H1 (cell line): ENCODE measurements at regions not wholly inside any gene's neighbourhood (a gene's known extent, or its start where the extent isn't known, plus 50 kb on each side); places are given as distances from the start of the nearest gene placed in this dataset.

Source experiments
- CTCF ChIA-PET: fragments of 300-600 bp; sonication (Branson Sonifier 250); formaldehyde crosslinking; loops from one replicate; lab custom pipeline; 2021; ENCODE audit not compliant: partially characterized antibody; lab: Charles Lee
- POLR2A ChIA-PET: fragments of 300-600 bp; sonication (Branson Sonifier 250); formaldehyde crosslinking; loops from one replicate; lab custom pipeline; 2021; ENCODE audit warnings: inconsistent platforms; ENCODE audit not compliant: partially characterized antibody; lab: Charles Lee
- DNase-seq, 2 experiments: peaks; one replicate each; pipeline versions ENCODE4 v3.0.0 to v3.0.0-alpha.2; 2010 to 2022; ENCODE audit warnings: low spot score in 2 of 2, low read depth in 1 of 2, mixed read lengths in 1 of 2
- FAIRE-seq: peaks from 2 replicates; lab custom pipeline; 2011; peaks lifted over from hg19 to GRCh38; lab: Jason Lieb, UNC
- H2AFZ ChIP-seq: 2 replicates; pipeline ENCODE4 v1.8.1; 2012; ENCODE audit warnings: low read length, inconsistent platforms
- H2AK5ac ChIP-seq: 2 replicates; pipeline ENCODE4 v1.6.1; 2013; ENCODE audit warnings: low read depth, low read length
- H2BK120ac ChIP-seq: replicated peaks from 2 replicates; pipeline ENCODE3; 2013; ENCODE audit warnings: low read depth, low read length, inconsistent platforms
- H2BK12ac ChIP-seq: 2 replicates; pipeline ENCODE4 v1.6.1; 2013; ENCODE audit warnings: low read depth, low read length
- H2BK15ac ChIP-seq: 2 replicates; pipeline ENCODE4 v1.6.1; 2013; ENCODE audit warnings: low read length
- H2BK20ac ChIP-seq: 2 replicates; pipeline ENCODE4 v1.6.1; 2013; ENCODE audit warnings: low read length
- H2BK5ac ChIP-seq: 2 replicates; pipeline ENCODE4 v1.6.1; 2013; ENCODE audit warnings: low read depth, low read length
- H3K14ac ChIP-seq: 2 replicates; pipeline ENCODE4 v1.6.1; 2013; ENCODE audit warnings: inconsistent platforms; ENCODE audit not compliant: insufficient read length
- H3K18ac ChIP-seq: 2 replicates; pipeline ENCODE4 v1.6.1; 2013; ENCODE audit warnings: low read length; ENCODE audit errors: extremely low read depth
- H3K23ac ChIP-seq: 2 replicates; pipeline ENCODE4 v1.6.1; 2013; ENCODE audit warnings: inconsistent platforms; ENCODE audit not compliant: insufficient read length
- H3K23me2 ChIP-seq: 2 replicates; pipeline ENCODE4 v1.6.1; 2013; ENCODE audit warnings: low read depth, low read length
- H3K27ac ChIP-seq: 2 replicates; pipeline ENCODE4 v1.6.1; 2011; ENCODE audit warnings: low read depth, low read length, inconsistent platforms
- H3K27me3 ChIP-seq, 4 experiments: replicated peaks in 1 of 4; 1 replicate in 1 of 4; 2 replicates in 3 of 4; pipeline versions ENCODE4 v1.6.1 to v1.8.1; 2011 to 2013; ENCODE audit warnings: low read length in 3 of 4, mild to moderate bottlenecking in 3 of 4, inconsistent platforms in 2 of 4, mixed read lengths in 2 of 4, moderate library complexity in 1 of 4; ENCODE audit not compliant: control insufficient read depth in 3 of 4, insufficient read depth in 3 of 4; ENCODE audit errors: extremely low read depth in 1 of 4
- H3K36me3 ChIP-seq, 4 experiments: 2 replicates each; pipeline versions ENCODE4 v1.6.1 to v1.8.1; 2011 to 2013; ENCODE audit warnings: mild to moderate bottlenecking in 4 of 4, low read length in 3 of 4, moderate library complexity in 2 of 4, control low read depth in 1 of 4, inconsistent platforms in 1 of 4; ENCODE audit not compliant: insufficient read depth in 4 of 4, control insufficient read depth in 2 of 4
- H3K4ac ChIP-seq: replicated peaks from 2 replicates; pipeline ENCODE3; 2013; ENCODE audit warnings: low read length, low read depth, mixed read lengths, inconsistent platforms; ENCODE audit not compliant: insufficient read length
- H3K4me1 ChIP-seq, 4 experiments: replicated peaks in 1 of 4; 1 replicate in 1 of 4; 2 replicates in 3 of 4; pipeline versions ENCODE4 v1.6.1 to v1.8.1; 2011 to 2013; ENCODE audit warnings: low read length in 3 of 4, inconsistent platforms in 2 of 4, mixed read lengths in 1 of 4; ENCODE audit not compliant: insufficient read depth in 4 of 4, control insufficient read depth in 3 of 4
- H3K4me2 ChIP-seq, 2 experiments: 2 replicates each; pipeline versions ENCODE4 v1.6.1 to v1.8.1; 2011 to 2013; ENCODE audit warnings: low read depth in 2 of 2, low read length in 2 of 2, control low read depth in 1 of 2, inconsistent platforms in 1 of 2, mild to moderate bottlenecking in 1 of 2; ENCODE audit not compliant: insufficient read depth in 1 of 2
- H3K4me3 ChIP-seq, 4 experiments: fragments of 200-600, 300-600 bp in 1 of 4; sonication (generic), shearing (Covaris generic), sonication (Bioruptor Twin) in 1 of 4; 2 replicates each; pipeline versions ENCODE4 v1.5.1 to v1.8.1; 2011 to 2016; ENCODE audit warnings: low read length in 4 of 4, low read depth in 3 of 4, control low read depth in 2 of 4, inconsistent platforms in 2 of 4, mild to moderate bottlenecking in 2 of 4, mixed read lengths in 1 of 4, moderate library complexity in 1 of 4; ENCODE audit not compliant: insufficient read depth in 2 of 4; ENCODE audit errors: extremely low read depth in 1 of 4
- H3K56ac ChIP-seq: replicated peaks from 2 replicates; pipeline ENCODE3; 2013; ENCODE audit warnings: low read depth, mild to moderate bottlenecking, mixed read lengths, low read length, inconsistent platforms; ENCODE audit not compliant: insufficient read length
- H3K79me1 ChIP-seq: 2 replicates; pipeline ENCODE4 v1.6.1; 2013; ENCODE audit warnings: low read depth, low read length, control low read depth
- H3K79me2 ChIP-seq, 2 experiments: 2 replicates each; pipeline versions ENCODE4 v1.6.1 to v1.8.1; 2012 to 2013; ENCODE audit warnings: low read length in 2 of 2, mild to moderate bottlenecking in 2 of 2, inconsistent platforms in 1 of 2; ENCODE audit not compliant: insufficient read depth in 2 of 2, control insufficient read depth in 1 of 2
- H3K9ac ChIP-seq, 4 experiments: replicated peaks in 1 of 4; 1 replicate in 1 of 4; 2 replicates in 3 of 4; pipeline versions ENCODE4 v1.6.1 to v1.8.1; 2011 to 2013; ENCODE audit warnings: low read depth in 3 of 4, low read length in 3 of 4, control low read depth in 2 of 4, mild to moderate bottlenecking in 2 of 4, moderate library complexity in 2 of 4, inconsistent platforms in 1 of 4; ENCODE audit errors: extremely low read depth in 1 of 4
- H3K9me3 ChIP-seq, 2 experiments: 2 replicates each; pipeline versions ENCODE4 v1.6.1 to v1.8.1; 2012 to 2013; ENCODE audit warnings: mild to moderate bottlenecking in 2 of 2, moderate library complexity in 2 of 2, control low read depth in 1 of 2, inconsistent platforms in 1 of 2, low read depth in 1 of 2, low read length in 1 of 2, mixed read lengths in 1 of 2; ENCODE audit not compliant: insufficient read depth in 2 of 2
- H4K20me1 ChIP-seq, 2 experiments: replicated peaks in 1 of 2; 2 replicates each; pipeline versions ENCODE3 to v1.8.1; 2011 to 2013; ENCODE audit warnings: inconsistent platforms in 2 of 2, low read length in 2 of 2, mild to moderate bottlenecking in 1 of 2; ENCODE audit not compliant: insufficient read depth in 2 of 2, control insufficient read depth in 1 of 2
- H4K5ac ChIP-seq: 2 replicates; pipeline ENCODE4 v1.6.1; 2013; ENCODE audit warnings: low read length, low read depth, mixed read lengths, inconsistent platforms; ENCODE audit not compliant: insufficient read length
- H4K8ac ChIP-seq: 2 replicates; pipeline ENCODE4 v1.8.0; 2013; ENCODE audit warnings: mild to moderate bottlenecking, moderate library complexity, low read length, inconsistent platforms; ENCODE audit not compliant: insufficient read depth; ENCODE audit errors: extremely low read depth
- H4K91ac ChIP-seq: replicated peaks from 2 replicates; pipeline ENCODE3; 2013; ENCODE audit warnings: low read length, mixed read lengths, inconsistent platforms; ENCODE audit not compliant: insufficient read length
- ATF2 ChIP-seq: IDR thresholded peaks from 2 replicates; pipeline ENCODE4 v1.6.1; 2012; ENCODE audit warnings: low read length, inconsistent platforms
- CEBPB ChIP-seq: IDR thresholded peaks from 2 replicates; pipeline ENCODE4 v1.6.1; 2012; ENCODE audit warnings: low read depth, low read length
- E2F6 ChIP-seq: IDR thresholded peaks from 2 replicates; pipeline ENCODE4 v1.6.1; 2012; ENCODE audit warnings: inconsistent platforms
- JUN ChIP-seq: IDR thresholded peaks from 2 replicates; pipeline ENCODE4 v1.6.1; 2011; ENCODE audit warnings: low read depth, mild to moderate bottlenecking, improper control_type of control experiment, low read length
- JUND ChIP-seq: IDR thresholded peaks from 2 replicates; pipeline ENCODE4 v1.6.1; 2011; ENCODE audit warnings: mild to moderate bottlenecking, improper control_type of control experiment, low read length
- MAX ChIP-seq: IDR thresholded peaks from 2 replicates; pipeline ENCODE4 v1.6.1; 2012; ENCODE audit warnings: inconsistent platforms
- PHF8 ChIP-seq: fragments of 200-600 bp; sonication (generic); conservative IDR thresholded peaks from 2 replicates; pipeline ENCODE4 v1.7.1; 2012; ENCODE audit warnings: low read depth, mild to moderate bottlenecking, inconsistent platforms, low read length, moderate library complexity
- POU5F1 ChIP-seq: IDR thresholded peaks from 2 replicates; pipeline ENCODE4 v1.6.1; 2011; ENCODE audit warnings: low read depth, mild to moderate bottlenecking, low read length, moderate library complexity
- SP4 ChIP-seq: IDR thresholded peaks from 2 replicates; pipeline ENCODE4 v1.6.1; 2012; ENCODE audit warnings: low read length, inconsistent platforms
- SUZ12 ChIP-seq: fragments of 200-600 bp; sonication (generic); IDR thresholded peaks from 2 replicates; pipeline ENCODE4 v1.6.1; 2012; ENCODE audit warnings: mild to moderate bottlenecking, inconsistent platforms, low read length, moderate library complexity, mixed read lengths
- TAF7 ChIP-seq: optimal IDR thresholded peaks from 2 replicates; pipeline ENCODE3; 2011; ENCODE audit warnings: low read depth, mild to moderate bottlenecking, inconsistent platforms, low read length, moderate library complexity, borderline replicate concordance
- TBP ChIP-seq: IDR thresholded peaks from 2 replicates; pipeline ENCODE4 v1.6.1; 2011; ENCODE audit warnings: low read depth, low read length, improper control_type of control experiment
- ZNF274 ChIP-seq: IDR thresholded peaks from 2 replicates; pipeline ENCODE4 v1.7.0; 2012; ENCODE audit warnings: low read length, borderline replicate concordance; ENCODE audit errors: extremely low read depth

- Histone ChIP-seq H4K20me1 (no peaks in the 10 kb centered on the region), H3K23me2 (no peaks in the 10 kb centered on the region), H2BK12ac (no peak overlapping the region), H2BK20ac (no peak overlapping the region), H3K4ac (no peak overlapping the region), H3K27me3 (no peaks in the 10 kb centered on the region), H3K9me3 (no peaks in the 10 kb centered on the region), H3K36me3 (no peaks in the 10 kb centered on the region), H4K8ac (no peak overlapping the region), H3K79me1 (no peaks in the 10 kb centered on the region), H3K23ac (no peak overlapping the region), H3K4me3 (no peak overlapping the region), H4K91ac (no peak overlapping the region), H3K27ac (no peak overlapping the region), H3K79me2 (no peaks in the 10 kb centered on the region), H3K4me2 (no peak overlapping the region), H2BK120ac (no peak overlapping the region), H3K56ac (no peak overlapping the region), H4K5ac (no peak overlapping the region), H2BK5ac (no peak overlapping the region), H2AK5ac (no peak overlapping the region), H3K9ac (no peak overlapping the region), H3K14ac (no peak overlapping the region), H2AFZ (no peak overlapping the region), H2BK15ac (no peak overlapping the region), H3K4me1 (peaks cover 0 to 3% (median 0%) of the 10 kb centered on the region in 4 experiments; a peak in 1 of 7 replicates), H3K18ac (no peak overlapping the region)
- FAIRE-seq (no peak), DNase-seq (no peak)
- ChIA-PET POLR2A (no interaction called here), CTCF (no interaction called here)
- TF ChIP-seq TBP: no peak
- TF ChIP-seq TAF7: no peak
- no peak for TF ChIP-seq PHF8
- TF ChIP-seq JUN: no peak
- no peak for TF ChIP-seq MAX
- TF ChIP-seq POU5F1: no peak
- no peak for TF ChIP-seq ZNF274
- no peak for TF ChIP-seq E2F6
- TF ChIP-seq JUND: no peak
- TF ChIP-seq ATF2: no peak
- no peak for TF ChIP-seq CEBPB
- no peak for TF ChIP-seq SP4
- TF ChIP-seq SUZ12: no peak
Observed at GRCh38 chr13:34849406-34849805, 92.7 kb upstream of the NBEA start.
